GM19395 (cell line): ENCODE measurements at regions not wholly inside any gene's neighbourhood (a gene's known extent, or its start where the extent isn't known, plus 50 kb on each side); places are given as distances from the start of the nearest gene placed in this dataset.

Experiments used
- ATAC-seq: cut with Tn5 transposase; IDR thresholded peaks from one replicate; pipeline ENCODE4 v1.9.1; 2021; ENCODE audit warnings: mild to moderate bottlenecking, moderate library complexity; ENCODE audit not compliant: unreplicated experiment

DNA sequence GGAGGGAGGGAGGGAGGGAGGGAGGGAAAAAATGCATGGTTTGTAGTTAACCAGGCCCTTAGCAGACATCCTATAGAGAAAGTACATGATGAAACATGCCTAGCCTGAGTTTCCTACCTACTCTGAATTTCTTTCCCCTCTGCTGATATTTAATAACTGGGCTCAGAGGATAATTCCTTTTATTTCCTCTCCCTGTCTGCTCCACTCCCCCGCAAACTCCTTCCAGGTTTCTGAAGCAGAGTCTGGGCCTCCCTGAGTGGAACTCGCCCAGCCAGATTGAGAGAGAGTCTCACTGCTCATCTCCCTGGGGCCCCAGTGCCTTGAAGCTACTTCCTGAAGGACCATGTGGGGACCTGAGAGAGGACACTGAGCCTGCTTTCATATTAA lies 111.9 kb upstream of the SLC44A3 start:
- no peak for ATAC-seq

GRCh38 chr1:94707321-94708298 lies 112.5 kb upstream of the SLC44A3 start:
- no peak for ATAC-seq

GRCh38 chr1:94702442-94702815 lies 117.7 kb upstream of the SLC44A3 start:
- ATAC-seq, result no peak

GRCh38 chr1:94701796-94702441 lies 118.2 kb upstream of the SLC44A3 start:
- ATAC-seq, result no peak

- no peak for ATAC-seq
Measured at GRCh38 chr1:94698759-94699502, 121.2 kb upstream of the SLC44A3 start.

DNA sequence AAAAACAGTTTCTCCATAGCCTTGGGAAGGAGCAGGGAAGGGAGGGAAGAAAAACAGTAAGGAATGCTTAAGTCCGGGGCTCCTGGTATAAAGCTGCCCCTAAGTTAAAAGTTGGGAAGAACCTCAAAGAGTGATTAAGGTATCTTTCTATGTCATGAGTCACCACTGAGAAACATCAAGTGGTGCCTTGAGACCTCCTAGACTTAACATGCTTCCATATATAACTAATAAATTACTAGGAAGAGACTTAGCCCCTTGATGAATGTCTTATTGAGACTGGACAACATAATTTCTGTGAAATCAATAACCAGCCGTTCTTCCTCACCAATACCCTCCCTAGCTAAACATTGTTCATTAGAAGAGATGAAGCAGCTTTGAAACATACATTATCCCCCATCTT lies 121.8 kb upstream of the SLC44A3 start:
- ATAC-seq, result no peak

DNA sequence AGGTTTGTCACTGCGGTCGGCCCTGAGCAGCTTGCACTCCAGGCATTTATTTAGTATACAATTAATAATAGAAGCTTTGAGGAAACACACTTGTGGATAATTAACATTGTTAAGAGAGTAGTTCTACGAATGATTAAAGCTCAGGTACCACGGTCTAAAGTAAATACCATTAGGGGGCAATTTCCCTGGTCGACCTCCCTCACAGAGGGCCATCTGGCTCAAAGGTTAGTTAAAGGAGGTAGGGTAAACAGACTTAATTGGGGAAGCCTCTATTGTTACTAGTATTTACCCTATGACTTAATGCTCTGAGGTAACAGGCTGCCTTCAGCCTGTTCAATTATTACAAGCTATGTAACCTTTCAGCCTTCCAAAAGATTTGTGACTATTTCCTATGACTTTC lies 122.3 kb upstream of the SLC44A3 start:
- no peak for ATAC-seq

- no peak for ATAC-seq
Measured at GRCh38 chr1:94694226-94694915, 125.8 kb upstream of the SLC44A3 start.

GRCh38 chr1:94693435-94693834 lies 126.7 kb upstream of the SLC44A3 start:
- no peak for ATAC-seq

- ATAC-seq, result no peak
Measured at GRCh38 chr1:94693029-94693428, 127.1 kb upstream of the SLC44A3 start.

- ATAC-seq, result no peak
Measured at GRCh38 chr1:94688646-94689045, 131.5 kb upstream of the SLC44A3 start.

- ATAC-seq, result no peak
Measured at GRCh38 chr1:94686882-94687281, 133.3 kb upstream of the SLC44A3 start.

GRCh38 chr1:94684690-94685250 lies 135.4 kb upstream of the SLC44A3 start:
- no peak for ATAC-seq

GRCh38 chr1:94683886-94684285 lies 136.3 kb upstream of the SLC44A3 start:
- ATAC-seq, result no peak

- ATAC-seq, result no peak
Measured at GRCh38 chr1:94680039-94680377, 138.4 kb upstream of the F3 start.

- no peak for ATAC-seq
Measured at GRCh38 chr1:94679332-94680038, 137.9 kb upstream of the F3 start.

DNA sequence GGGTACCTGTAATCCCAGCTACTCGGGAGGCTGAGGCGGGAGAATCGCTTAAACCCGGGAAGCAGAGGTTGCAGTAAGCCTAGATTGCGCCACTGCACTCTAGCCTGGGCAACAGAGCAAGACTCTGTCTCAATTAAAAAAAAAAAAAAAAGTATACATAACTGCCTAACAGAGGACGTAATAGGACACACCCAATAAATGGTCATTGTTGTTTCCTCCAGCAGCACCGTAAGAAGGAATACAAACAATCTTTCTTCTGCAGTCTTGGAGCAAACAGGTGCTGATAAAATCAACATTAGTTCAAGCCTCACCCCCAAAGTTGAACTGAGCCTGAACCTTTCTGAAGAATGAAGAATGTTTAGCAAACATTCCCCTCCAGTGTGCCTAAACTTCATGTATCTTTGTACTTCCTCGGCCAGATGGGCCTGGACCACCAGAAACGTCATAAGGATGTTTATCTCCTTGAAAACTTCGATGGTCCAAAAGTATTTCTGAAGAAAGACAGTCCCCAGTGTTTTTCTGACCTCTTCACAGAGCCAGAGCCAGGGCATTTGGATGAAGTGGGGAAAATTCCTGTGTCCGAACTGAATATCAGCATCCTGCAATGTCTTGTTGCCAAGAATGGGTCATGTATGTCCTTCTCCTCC lies 136.8 kb upstream of the F3 start:
- no peak for ATAC-seq

DNA sequence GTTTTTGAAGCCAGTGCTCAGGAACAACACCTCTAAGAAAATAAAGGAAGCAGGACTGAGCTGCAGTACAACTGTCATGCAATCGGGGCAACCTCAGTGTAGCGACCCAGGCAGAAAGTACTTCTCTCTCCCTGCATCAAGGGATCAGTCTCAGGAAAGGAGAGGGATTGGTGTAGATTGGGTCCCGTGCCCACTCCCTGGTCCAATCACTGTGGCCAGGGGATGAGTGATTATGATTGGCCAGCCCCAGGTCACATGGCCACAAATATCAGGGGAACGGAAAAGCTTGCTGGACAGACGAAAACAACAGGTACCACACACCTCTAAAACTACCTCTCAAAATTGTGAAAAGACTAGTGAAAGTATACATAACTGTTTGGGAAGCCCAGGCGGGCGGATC lies 136.2 kb upstream of the F3 start:
- ATAC-seq, result no peak

- ATAC-seq, result no peak
Measured at GRCh38 chr1:94677087-94677486, 135.5 kb upstream of the F3 start.

DNA sequence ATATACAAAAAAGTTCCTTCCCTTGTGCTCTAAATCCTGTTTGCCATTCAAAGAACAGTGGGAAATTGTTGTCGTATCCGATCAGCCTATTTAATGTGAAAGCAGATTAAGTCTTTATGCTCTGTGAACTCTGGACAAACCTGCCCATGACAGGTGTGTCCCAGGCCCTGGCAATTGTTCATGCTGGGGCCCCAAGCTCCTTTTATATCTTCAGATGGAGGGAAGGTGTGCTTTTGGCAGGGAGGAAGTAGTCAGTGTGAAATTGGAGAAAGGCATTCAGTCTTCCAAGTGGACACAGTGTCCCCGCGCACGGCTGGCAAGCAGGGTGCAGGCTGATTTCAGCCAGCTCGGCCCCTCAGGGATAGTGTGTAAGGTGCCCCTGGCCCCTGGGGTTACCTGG lies 135.1 kb upstream of the F3 start:
- ATAC-seq, result no peak
